ENCODE measurements at regions not wholly inside any gene's neighbourhood (a gene's known extent, or its start where the extent isn't known, plus 50 kb on each side); places are given as distances from the start of the nearest gene placed in this dataset.

DNA sequence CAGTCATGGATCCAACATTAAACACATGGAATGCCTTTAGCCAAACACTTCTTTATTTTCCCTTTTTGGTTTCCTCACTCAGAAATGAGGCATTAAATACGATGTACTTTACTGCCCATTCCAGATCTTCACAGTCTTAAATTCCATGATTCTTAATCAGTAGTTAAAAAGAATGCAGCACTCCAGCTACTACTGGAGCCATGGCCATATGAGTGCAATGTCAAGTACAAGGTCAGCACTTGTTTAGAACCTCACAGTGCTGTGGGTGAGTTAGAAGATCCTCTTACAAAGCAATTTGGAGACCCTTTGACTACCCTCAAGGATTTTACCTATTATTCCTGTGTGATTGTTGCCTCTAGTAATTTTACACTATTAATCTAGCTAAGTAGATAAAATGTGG lies 550.3 kb upstream of the LRRTM1 start:
- DNase-seq (ENCODE audit: low read depth): no peak

DNA sequence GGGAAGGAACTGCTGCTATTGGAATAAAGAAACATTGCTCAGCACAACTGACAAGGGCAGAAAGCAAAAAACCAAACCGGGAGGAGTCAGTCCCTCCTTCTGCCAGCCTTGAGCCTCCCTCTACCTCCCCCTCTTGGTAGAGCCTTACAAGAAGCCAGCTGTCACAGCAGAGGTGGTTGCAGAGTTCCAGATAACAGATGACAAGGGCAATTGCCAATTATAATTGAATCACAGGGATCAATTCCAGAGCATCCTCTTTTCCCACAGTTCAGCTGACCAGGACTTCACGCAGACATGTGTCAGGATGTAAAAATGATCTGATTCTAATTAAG lies 548.2 kb upstream of the LRRTM1 start:
- no peak for DNase-seq (ENCODE audit: low read depth)

DNA sequence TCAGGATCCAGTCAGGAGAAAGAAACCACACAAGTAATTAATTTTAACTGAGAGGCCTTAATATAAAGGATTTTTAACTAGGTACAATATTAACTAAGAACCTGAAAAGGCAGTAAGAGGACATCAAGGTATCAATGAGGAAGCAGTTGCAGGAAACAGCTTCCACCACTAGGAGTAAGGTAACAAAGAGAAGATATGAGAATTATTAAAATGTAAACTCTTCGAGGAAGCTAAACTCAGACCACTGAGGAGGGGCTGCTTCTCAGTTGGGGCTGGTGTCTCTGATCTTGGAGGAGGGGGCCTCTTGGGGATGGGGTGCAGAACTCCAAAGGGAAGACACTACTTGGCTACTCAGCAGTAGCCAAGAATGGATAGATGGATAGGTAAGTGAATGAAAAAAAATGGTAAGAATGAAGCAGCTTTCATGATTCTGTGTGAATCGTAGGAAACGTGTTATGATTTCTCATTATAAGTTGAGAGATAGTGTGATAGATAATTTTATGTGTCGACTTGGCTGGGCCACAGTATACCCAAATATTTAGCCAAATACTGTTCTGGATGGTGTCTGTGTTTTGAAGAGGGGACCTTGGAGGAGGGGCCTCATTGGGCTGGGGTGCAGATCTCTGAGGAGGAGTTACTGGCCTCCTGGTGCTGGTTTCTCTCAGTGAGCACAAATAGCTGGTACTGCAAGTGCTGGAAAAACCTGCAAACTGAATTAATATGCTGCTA lies 547.7 kb upstream of the LRRTM1 start:
- DNase-seq (ENCODE audit: low read depth): no peak

DNA sequence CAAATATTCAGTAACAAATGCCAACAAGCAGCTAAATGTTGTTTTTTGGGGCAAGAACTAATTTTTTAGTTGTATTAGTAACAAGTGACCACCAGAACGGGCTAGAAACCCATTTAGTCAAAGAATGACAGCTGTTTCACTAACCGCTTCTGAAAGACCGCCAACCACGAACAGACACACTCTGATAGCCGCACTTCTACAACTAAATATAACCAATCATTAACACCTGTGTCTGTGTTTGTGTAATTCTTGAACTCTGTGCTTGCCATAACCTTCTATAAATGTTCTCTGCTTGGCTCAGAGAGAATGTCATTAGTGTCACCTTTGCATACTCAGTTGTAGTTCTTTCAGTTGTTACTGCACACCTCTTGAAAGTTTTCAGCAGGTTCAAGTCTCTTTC lies 526.3 kb upstream of the LRRTM1 start:
- DNase-seq (ENCODE audit: low read depth): no peak

GRCh38 chr2:80822999-80823398 lies 518.4 kb upstream of the LRRTM1 start:
- no peak for DNase-seq (ENCODE audit: low read depth)

DNA sequence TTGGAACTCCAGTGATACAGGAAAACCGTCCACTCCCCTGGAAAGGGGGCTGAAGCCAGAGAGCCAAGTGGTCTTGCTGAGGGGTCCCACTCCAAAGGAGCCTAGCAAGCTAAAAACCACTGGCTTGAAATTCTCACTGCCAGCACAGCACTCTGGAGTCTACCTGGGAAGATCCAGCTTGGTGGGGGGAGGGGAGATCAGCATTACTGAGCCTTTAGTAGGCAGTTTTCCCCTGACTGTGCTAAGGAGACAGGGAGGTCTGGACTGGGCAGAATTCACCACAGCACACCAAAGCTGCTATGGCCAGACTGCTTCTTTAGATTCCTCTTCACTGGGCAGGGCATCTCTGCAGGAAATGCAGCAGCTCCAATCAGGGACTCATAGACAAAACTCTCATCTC lies 510.7 kb upstream of the LRRTM1 start:
- no peak for DNase-seq (ENCODE audit: low read depth)

DNA sequence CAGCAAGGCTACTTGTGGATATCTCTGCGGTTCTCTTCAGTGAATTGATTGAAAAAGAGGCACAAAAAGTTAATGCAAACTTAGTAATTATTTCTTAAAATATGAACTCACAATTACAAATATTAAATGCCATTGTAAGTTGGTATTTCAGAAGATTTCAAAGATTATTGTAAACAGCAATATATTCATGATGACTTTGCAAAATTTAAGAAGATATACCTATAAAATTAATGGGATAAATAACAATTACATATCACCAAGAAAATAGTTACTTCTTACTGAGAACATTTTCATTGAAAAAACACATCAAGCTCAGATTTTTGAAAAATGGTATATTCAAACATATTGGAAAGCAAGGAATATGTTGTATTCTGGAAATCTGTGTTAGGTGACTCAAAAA lies 482.0 kb upstream of the LRRTM1 start:
- DNase-seq (ENCODE audit: low read depth): no peak

- DNase-seq (ENCODE audit: low read depth): no peak
Observed at GRCh38 chr2:80778704-80779103, 474.2 kb upstream of the LRRTM1 start.

GRCh38 chr2:80748592-80748991 lies 444.0 kb upstream of the LRRTM1 start:
- DNase-seq (ENCODE audit: low read depth): no peak

DNA sequence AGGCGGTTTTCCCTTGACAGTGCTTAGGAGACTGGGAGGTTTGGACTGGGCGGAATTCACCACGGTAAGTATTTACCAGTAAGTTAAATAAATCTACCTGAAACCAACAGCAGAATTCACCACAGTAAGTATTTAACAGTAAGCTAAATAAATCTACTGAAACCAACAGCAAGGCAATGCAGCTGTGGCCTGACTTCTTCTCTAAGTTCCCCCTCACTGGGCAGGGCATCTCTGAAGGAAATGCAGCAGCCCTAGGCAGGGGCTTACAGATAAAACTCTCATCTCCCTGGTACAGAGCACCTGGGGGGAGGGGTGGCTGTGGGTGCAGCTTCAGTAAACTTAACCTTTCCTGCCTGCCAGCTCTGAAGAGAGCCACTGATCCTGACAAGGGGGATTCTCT lies 432.5 kb upstream of the LRRTM1 start:
- no peak for DNase-seq (ENCODE audit: low read depth)

DNA sequence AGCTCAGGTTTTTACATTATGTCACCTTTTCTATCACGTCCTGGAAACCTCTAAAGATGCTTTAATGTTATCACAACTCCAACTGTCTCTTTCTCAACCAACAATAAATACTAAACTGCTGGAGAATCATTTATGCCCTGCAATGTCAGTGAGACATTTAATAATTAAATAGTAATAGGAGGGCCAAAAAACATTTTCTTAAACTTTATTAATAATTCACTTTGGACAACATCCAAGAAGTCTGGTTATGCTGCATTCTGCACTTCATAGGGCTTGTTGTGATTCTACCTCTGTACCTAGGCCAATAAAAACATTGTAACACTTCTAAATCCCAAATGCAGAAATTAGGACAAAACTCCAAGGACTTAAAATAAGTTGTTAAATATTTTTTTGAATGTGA lies 420.4 kb upstream of the LRRTM1 start:
- no peak for DNase-seq (ENCODE audit: low read depth)

DNA sequence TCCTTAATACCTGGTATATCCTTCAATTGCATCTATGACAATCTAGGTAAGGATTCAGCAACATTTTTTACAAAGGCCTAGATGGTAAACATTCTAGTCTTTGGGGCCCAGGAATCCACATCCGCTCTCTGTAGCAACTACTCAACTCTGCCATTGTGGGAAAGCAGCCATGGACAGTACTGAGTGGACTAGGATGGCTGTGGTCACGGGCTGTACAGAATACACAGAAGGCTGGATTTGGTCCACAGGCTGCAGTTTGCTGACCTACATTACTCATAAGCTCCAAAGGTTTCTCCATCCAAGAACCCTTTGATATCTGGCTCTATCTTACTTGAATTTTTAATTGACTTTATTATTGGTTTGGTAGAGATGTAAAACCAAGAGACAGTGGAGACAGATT lies 418.3 kb upstream of the LRRTM1 start:
- DNase-seq (ENCODE audit: low read depth): no peak

DNA sequence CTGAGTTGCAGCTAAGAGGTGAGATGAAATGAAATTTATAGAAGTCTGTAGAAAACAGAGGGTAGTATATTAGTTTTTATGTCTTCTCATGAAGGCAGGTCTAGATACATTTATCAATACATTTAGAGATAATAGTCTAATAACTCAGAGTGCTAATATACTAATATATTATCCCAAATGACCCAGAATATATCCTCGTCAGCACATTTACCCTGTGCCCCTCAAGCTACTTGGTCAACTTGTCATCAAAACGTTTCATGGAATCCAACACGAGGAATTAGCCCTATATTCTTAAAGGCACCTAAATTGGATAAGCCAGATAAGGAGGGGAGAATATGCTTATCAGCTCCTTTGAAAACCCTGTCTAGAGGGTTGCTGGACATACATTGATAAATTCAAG lies 415.1 kb upstream of the LRRTM1 start:
- no peak for DNase-seq (ENCODE audit: low read depth)

- no peak for DNase-seq (ENCODE audit: low read depth)
Observed at GRCh38 chr2:80715433-80715832, 410.9 kb upstream of the LRRTM1 start.

- DNase-seq (ENCODE audit: low read depth): no peak
Observed at GRCh38 chr2:80711915-80712314, 407.4 kb upstream of the LRRTM1 start.

DNA sequence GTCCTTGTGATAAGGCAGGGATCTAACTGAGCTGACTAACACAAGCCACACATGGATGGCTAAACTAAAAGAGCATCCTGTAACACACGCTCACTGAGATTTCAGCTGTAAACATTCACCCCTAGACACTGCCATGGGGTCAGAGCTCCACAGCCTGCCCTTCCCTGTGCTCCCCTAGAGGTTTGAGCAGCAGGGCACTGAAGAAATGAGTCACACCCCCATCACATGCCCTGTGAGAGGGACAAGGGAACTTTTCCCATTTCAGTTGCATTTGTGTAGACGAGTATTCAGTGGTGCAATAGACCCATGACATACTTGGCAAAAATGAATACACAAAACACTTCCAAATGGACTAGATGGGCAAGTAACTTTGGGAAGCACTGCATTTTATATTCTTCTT lies 402.4 kb upstream of the LRRTM1 start:
- DNase-seq (ENCODE audit: low read depth): no peak

- no peak for DNase-seq (ENCODE audit: low read depth)
Observed at GRCh38 chr2:80706541-80706940, 402.0 kb upstream of the LRRTM1 start.

DNA sequence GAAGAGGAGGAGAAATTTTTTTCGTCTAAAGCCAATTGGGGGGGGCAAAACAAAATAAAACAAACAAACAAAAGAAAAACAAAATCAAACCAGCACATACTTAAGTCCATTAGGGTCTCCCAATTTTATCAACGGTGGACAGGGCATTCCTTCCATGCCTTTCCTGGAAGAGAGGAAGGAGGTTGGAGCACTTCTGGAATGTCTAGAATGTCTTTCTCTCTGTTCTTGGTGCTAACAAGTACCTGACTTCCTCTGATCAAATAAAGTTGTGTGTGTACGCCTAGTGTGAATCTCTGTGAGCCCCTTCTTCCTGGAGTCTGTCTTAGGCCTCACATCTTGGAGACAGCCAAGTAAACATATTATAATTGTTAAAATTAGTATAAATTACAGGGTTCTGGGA lies 399.0 kb upstream of the LRRTM1 start:
- DNase-seq (ENCODE audit: low read depth): no peak

DNA sequence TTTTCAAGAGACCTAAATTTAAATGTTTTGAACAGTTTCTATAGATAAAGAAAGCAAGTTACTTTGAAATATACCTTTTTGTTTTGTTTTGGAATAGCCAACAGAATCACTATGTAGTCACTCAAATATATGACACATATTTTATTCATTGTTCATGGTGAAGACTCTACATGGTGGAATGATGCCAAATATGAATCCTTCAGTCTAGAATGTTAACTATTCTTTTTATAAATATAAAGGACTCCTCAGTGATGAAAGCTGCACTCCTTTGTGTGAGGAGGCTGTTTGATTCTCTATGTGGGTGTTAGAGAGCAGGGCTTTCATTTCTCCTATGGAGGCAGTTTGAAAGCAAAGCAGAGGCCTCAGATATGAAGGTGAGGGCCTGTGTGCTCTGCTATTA lies 396.4 kb upstream of the LRRTM1 start:
- no peak for DNase-seq (ENCODE audit: low read depth)
